ENCODE measurements at regions not wholly inside any gene's neighbourhood (a gene's known extent, or its start where the extent isn't known, plus 50 kb on each side); places are given as distances from the start of the nearest gene placed in this dataset.

DNA sequence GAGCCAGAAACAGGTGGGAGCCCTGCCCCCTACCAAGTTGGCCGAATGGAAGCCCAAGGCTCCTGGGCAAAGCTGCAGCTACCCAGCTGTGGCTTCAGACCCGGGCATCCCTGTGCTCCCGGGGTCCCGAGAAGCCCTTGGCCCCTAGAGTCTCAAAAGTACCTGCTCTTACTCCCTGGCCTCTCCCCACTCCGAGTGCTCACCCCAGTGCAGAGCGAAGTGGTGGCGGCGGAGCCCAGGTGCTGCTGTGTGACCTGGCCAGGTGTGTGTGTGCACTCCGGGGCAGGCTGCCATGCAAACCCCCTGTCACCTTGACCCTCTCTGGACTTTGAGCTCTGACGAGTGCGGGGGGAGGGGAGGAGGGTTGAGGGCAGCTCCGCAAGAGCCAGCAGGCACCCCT, 493.8 kb upstream of the MANEA start:
- TF ChIP-seq GATA2 (IDR thresholded peaks at IDR 0.05; ENCODE audit: low read depth, low read length) = no peak
- no peak for TF ChIP-seq GATA3 (IDR thresholded peaks at IDR 0.05; ENCODE audit: low read depth, low read length)

Measured in SH-SY5Y (cell line).